ENCODE measurements at regions not wholly inside any gene's neighbourhood (a gene's known extent, or its start where the extent isn't known, plus 50 kb on each side); places are given as distances from the start of the nearest gene placed in this dataset.

DNA sequence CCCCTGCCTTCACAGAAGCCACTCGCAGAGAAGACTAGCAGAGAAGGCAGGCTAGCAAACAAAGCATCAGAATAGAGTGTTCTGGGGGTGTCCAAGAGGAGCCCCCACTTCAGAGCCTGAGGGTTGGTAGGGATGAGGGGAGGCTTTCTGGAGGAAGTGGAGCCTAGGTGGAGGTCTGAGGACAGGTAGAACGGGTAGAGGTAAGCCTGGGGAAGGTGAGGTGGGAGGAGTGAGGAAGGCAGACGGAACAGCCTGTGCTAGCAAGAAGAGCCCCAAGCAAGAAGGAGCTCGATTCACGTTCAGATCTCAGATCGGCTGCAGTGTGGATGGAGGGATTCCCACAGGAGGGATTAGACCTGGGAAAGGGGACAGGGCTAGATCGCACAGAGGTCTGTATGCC is 66.0 kb upstream of the DUSP5 start:
- ChIA-PET CTCF (ENCODE audit: low intra/inter-chr PET ratio, low total read pairs) (no interaction called here), POLR2A (no interaction called here)
- H4K20me1 ChIP-seq (ENCODE audit: insufficient read depth, low read length) = no peaks in the 10 kb centered on the region
- intact Hi-C loops (cut with micrococcal nuclease; ENCODE audit: unreplicated experiment) = no loop called here
- H3K27ac ChIP-seq (ENCODE audit: extremely low read length, insufficient read depth, low read length) = no peak overlapping the region
- in situ Hi-C loops (cut with HindIII; ENCODE audit: extremely low pct_ligation_motif_present, low pct_unique_long_range_greater_than_20kb) = no loop called here
- H3K79me2 ChIP-seq (ENCODE audit: insufficient read depth, low read length) = no peaks in the 10 kb centered on the region
- 20% methylated on average over 7 of the region's 7 CpGs for WGBS (ENCODE audit: low lambda C conversion rate)
- H3K9ac ChIP-seq (ENCODE audit: insufficient read depth, low read depth, low read length) = no peak overlapping the region
- no peaks in the 10 kb centered on the region for H3K36me3 ChIP-seq (replicated peaks in 1 of 2; ENCODE audit: control insufficient read depth in 1 of 2, insufficient read depth in 2 of 2, low read length in 2 of 2)
- no peak for ATAC-seq
- BruUV-seq (replicated peaks) = no TSS peak
- no peak for FAIRE-seq
- DNase-seq (ENCODE audit: low spot score) = no peak
- H3K4me3 ChIP-seq (replicated peaks in 1 of 3; ENCODE audit: insufficient read depth in 1 of 3, low read depth in 2 of 3, low read length in 3 of 3) = no peak overlapping the region
- H3K9me3 ChIP-seq (ENCODE audit: low read length) = no peaks in the 10 kb centered on the region
- no peak overlapping the region for H2AFZ ChIP-seq (ENCODE audit: low read length)
- H3K4me1 ChIP-seq (ENCODE audit: insufficient read depth, low read length) = no peaks in the 10 kb centered on the region
- no peak overlapping the region for H3K4me2 ChIP-seq (ENCODE audit: low read depth, low read length)
- peaks cover 2 to 6% of the 10 kb centered on the region in 2 experiments; a peak in 3 of 5 replicates for H3K27me3 ChIP-seq (ENCODE audit: control insufficient read depth in 1 of 2, insufficient read depth in 2 of 2, low read length in 2 of 2)
- no peak for TF ChIP-seq ZNF232 (CRISPR knock-in tag; IDR thresholded peaks at IDR 0.05; ENCODE audit: borderline replicate concordance)
- no peak for TF ChIP-seq ZNF350 (CRISPR knock-in tag; IDR thresholded peaks at IDR 0.05; ENCODE audit: borderline replicate concordance, low read depth)
- TF ChIP-seq, protein P1, sequence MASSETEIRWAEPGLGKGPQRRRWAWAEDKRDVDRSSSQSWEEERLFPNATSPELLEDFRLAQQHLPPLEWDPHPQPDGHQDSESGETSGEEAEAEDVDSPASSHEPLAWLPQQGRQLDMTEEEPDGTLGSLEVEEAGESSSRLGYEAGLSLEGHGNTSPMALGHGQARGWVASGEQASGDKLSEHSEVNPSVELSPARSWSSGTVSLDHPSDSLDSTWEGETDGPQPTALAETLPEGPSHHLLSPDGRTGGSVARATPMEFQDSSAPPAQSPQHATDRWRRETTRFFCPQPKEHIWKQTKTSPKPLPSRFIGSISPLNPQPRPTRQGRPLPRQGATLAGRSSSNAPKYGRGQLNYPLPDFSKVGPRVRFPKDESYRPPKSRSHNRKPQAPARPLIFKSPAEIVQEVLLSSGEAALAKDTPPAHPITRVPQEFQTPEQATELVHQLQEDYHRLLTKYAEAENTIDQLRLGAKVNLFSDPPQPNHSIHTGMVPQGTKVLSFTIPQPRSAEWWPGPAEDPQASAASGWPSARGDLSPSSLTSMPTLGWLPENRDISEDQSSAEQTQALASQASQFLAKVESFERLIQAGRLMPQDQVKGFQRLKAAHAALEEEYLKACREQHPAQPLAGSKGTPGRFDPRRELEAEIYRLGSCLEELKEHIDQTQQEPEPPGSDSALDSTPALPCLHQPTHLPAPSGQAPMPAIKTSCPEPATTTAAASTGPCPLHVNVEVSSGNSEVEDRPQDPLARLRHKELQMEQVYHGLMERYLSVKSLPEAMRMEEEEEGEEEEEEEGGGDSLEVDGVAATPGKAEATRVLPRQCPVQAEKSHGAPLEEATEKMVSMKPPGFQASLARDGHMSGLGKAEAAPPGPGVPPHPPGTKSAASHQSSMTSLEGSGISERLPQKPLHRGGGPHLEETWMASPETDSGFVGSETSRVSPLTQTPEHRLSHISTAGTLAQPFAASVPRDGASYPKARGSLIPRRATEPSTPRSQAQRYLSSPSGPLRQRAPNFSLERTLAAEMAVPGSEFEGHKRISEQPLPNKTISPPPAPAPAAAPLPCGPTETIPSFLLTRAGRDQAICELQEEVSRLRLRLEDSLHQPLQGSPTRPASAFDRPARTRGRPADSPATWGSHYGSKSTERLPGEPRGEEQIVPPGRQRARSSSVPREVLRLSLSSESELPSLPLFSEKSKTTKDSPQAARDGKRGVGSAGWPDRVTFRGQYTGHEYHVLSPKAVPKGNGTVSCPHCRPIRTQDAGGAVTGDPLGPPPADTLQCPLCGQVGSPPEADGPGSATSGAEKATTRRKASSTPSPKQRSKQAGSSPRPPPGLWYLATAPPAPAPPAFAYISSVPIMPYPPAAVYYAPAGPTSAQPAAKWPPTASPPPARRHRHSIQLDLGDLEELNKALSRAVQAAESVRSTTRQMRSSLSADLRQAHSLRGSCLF (CRISPR knock-in tag; IDR thresholded peaks at IDR 0.05; ENCODE audit: borderline replicate concordance) = no peak
- no peak for TF ChIP-seq PRPF4 (IDR thresholded peaks at IDR 0.05; ENCODE audit: low read depth, low read length, poor library complexity, severe bottlenecking)
- TF ChIP-seq RFXANK (CRISPR knock-in tag; IDR thresholded peaks at IDR 0.05) = no peak
- TF ChIP-seq MBD4 (IDR thresholded peaks at IDR 0.05; ENCODE audit: borderline replicate concordance, low read length) = no peak
- TF ChIP-seq ZNF225 (CRISPR knock-in tag; IDR thresholded peaks at IDR 0.05) = no peak
- TF ChIP-seq ZNF777 (CRISPR knock-in tag; IDR thresholded peaks at IDR 0.05) = no peak
- TF ChIP-seq EZH2 (conservative IDR thresholded peaks at IDR 0.05; ENCODE audit: low read depth, low read length) = no peak
- TF ChIP-seq ZBTB42 (CRISPR knock-in tag; IDR thresholded peaks at IDR 0.05) = no peak
- TF ChIP-seq ZBTB14 (CRISPR knock-in tag; IDR thresholded peaks at IDR 0.05) = no peak
- no peak for TF ChIP-seq POGZ (CRISPR knock-in tag; IDR thresholded peaks at IDR 0.05)
- no peak for TF ChIP-seq PAWR (CRISPR knock-in tag; IDR thresholded peaks at IDR 0.05; ENCODE audit: borderline replicate concordance)
- no peak for TF ChIP-seq U2AF1 (optimal IDR thresholded peaks at IDR 0.05; ENCODE audit: low read depth, low read length)
- TF ChIP-seq HBP1 (CRISPR knock-in tag; IDR thresholded peaks at IDR 0.05; ENCODE audit: low read depth) = no peak
- TF ChIP-seq EED (CRISPR knock-in tag; IDR thresholded peaks at IDR 0.05) = no peak
- TF ChIP-seq, protein P2, sequence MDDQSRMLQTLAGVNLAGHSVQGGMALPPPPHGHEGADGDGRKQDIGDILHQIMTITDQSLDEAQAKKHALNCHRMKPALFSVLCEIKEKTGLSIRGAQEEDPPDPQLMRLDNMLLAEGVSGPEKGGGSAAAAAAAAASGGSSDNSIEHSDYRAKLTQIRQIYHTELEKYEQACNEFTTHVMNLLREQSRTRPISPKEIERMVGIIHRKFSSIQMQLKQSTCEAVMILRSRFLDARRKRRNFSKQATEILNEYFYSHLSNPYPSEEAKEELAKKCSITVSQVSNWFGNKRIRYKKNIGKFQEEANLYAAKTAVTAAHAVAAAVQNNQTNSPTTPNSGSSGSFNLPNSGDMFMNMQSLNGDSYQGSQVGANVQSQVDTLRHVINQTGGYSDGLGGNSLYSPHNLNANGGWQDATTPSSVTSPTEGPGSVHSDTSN (CRISPR knock-in tag; IDR thresholded peaks at IDR 0.05; ENCODE audit: borderline replicate concordance) = no peak
- TF ChIP-seq RFX1 (IDR thresholded peaks at IDR 0.05) = no peak

Data from HepG2 (cell line).